Stimulated activated CD8-positive, alpha-beta memory T cell treated with anti-CD3 and anti-CD28 coated beads, Interleukin-12 subunit alpha, Interleukin-12 subunit beta, amount 100 ng/mL, for 24 hours (primary cell): ENCODE measurements at regions not wholly inside any gene's neighbourhood (a gene's known extent, or its start where the extent isn't known, plus 50 kb on each side); places are given as distances from the start of the nearest gene placed in this dataset.
"Not testable (repeated sequence)": the region's sequence is repeated elsewhere in the genome, so short reads cannot be mapped to it uniquely, and the experiment has no call there.

ENCODE experiments used
- DNase-seq: peaks from one replicate; pipeline ENCODE4 v3.0.0-alpha.2; 2020; ENCODE audit errors: extremely low read depth

GRCh38 chr2:41149054-41149453 lies 697.2 kb upstream of the SLC8A1 start:
- DNase-seq, result no peak

- no peak for DNase-seq
These were observed 699.9 kb upstream of the SLC8A1 start for GRCh38 chr2:41151746-41152145.

- DNase-seq, result no peak
These were observed 700.4 kb upstream of the SLC8A1 start for GRCh38 chr2:41152318-41152717.

GRCh38 chr2:41160439-41160838 lies 708.5 kb upstream of the SLC8A1 start:
- DNase-seq, result no peak

GRCh38 chr2:41167014-41167413 lies 715.1 kb upstream of the SLC8A1 start:
- DNase-seq, result no peak

- no peak for DNase-seq
These were observed 717.9 kb upstream of the SLC8A1 start for GRCh38 chr2:41169744-41170143.

- no peak for DNase-seq
These were observed 718.7 kb upstream of the SLC8A1 start for GRCh38 chr2:41170589-41170988.

GRCh38 chr2:41180387-41180786 lies 728.5 kb upstream of the SLC8A1 start:
- DNase-seq, result no peak

- DNase-seq, result no peak
These were observed 731.1 kb upstream of the SLC8A1 start for GRCh38 chr2:41182961-41183360.

- DNase-seq, result no peak
These were observed 735.7 kb upstream of the SLC8A1 start for GRCh38 chr2:41187376-41188122.

GRCh38 chr2:41194230-41194629 lies 742.3 kb upstream of the SLC8A1 start:
- no peak for DNase-seq

GRCh38 chr2:41197781-41198180 lies 745.9 kb upstream of the SLC8A1 start:
- no peak for DNase-seq

- no peak for DNase-seq
These were observed 747.4 kb upstream of the SLC8A1 start for GRCh38 chr2:41199334-41199733.

GRCh38 chr2:41204315-41204714 lies 752.4 kb upstream of the SLC8A1 start:
- DNase-seq, result no peak

- no peak for DNase-seq
These were observed 754.1 kb upstream of the SLC8A1 start for GRCh38 chr2:41206004-41206403.

- no peak for DNase-seq
These were observed 755.7 kb upstream of the SLC8A1 start for GRCh38 chr2:41207578-41207977.

- DNase-seq, result not testable (repeated sequence)
These were observed 758.1 kb upstream of the SLC8A1 start for GRCh38 chr2:41210030-41210429.

- no peak for DNase-seq
These were observed 765.1 kb upstream of the SLC8A1 start for GRCh38 chr2:41216978-41217377.

- no peak for DNase-seq
These were observed 770.7 kb upstream of the SLC8A1 start for GRCh38 chr2:41222593-41222992.

GRCh38 chr2:41234093-41234492 lies 782.2 kb upstream of the SLC8A1 start:
- DNase-seq, result no peak

GRCh38 chr2:41241325-41242000 lies 789.6 kb upstream of the SLC8A1 start:
- DNase-seq, result no peak

- no peak for DNase-seq
These were observed 790.1 kb upstream of the SLC8A1 start for GRCh38 chr2:41242001-41242331.

- DNase-seq, result no peak
These were observed 779.7 kb upstream of the PKDCC start for GRCh38 chr2:41267929-41268659.
